Astrocyte of the cerebellum (primary cell): ENCODE measurements at regions not wholly inside any gene's neighbourhood (a gene's known extent, or its start where the extent isn't known, plus 50 kb on each side); places are given as distances from the start of the nearest gene placed in this dataset.

Experiments used
- DNase-seq: peaks from one replicate; pipeline ENCODE4 v3.0.0-alpha.2; 2011; ENCODE audit warnings: low read depth
- H3K4me3 ChIP-seq: 2 replicates; pipeline ENCODE4 v1.5.1; 2011; ENCODE audit warnings: mild to moderate bottlenecking, low read depth, low read length, moderate library complexity
- CTCF ChIP-seq: IDR thresholded peaks from 2 replicates; pipeline ENCODE4 v1.5.1; 2012; ENCODE audit warnings: low read length, low read depth, moderate library complexity, mild to moderate bottlenecking; ENCODE audit errors: missing control alignments
- in situ Hi-C: cut with HindIII; loops from 2 replicates; pipeline ENCODE4 v1.10.0; 2017; ENCODE audit warnings: low sequenced_read_pairs

- TF ChIP-seq CTCF, result no peak
- no peak for DNase-seq
- in situ Hi-C loops, result no loop called here
- no peak overlapping the region for H3K4me3 ChIP-seq
Measured at GRCh38 chr15:69548395-69549180, 96.0 kb downstream of the RPLP1 start.

- in situ Hi-C loops, result no loop called here
- no peak for DNase-seq
- no peak for TF ChIP-seq CTCF
- no peak overlapping the region for H3K4me3 ChIP-seq
Measured at GRCh38 chr15:69551391-69552056, 98.9 kb downstream of the RPLP1 start.

GRCh38 chr15:69552057-69552815 is 99.6 kb downstream of the RPLP1 start:
- no peak overlapping the region for H3K4me3 ChIP-seq
- TF ChIP-seq CTCF, result no peak
- in situ Hi-C loops, result no loop called here

GRCh38 chr15:69553686-69554085 is 101.1 kb downstream of the RPLP1 start:
- no peak overlapping the region for H3K4me3 ChIP-seq
- no peak for DNase-seq
- in situ Hi-C loops, result no loop called here
- no peak for TF ChIP-seq CTCF

More at GRCh38 chr15:69552057-69552815, 99.6 kb downstream of the RPLP1 start:
- no peak for DNase-seq

GRCh38 chr15:69554279-69554961 is 101.8 kb downstream of the RPLP1 start:
- no peak overlapping the region for H3K4me3 ChIP-seq
- no peak for TF ChIP-seq CTCF
- in situ Hi-C loops, result no loop called here
- no peak for DNase-seq

- no peak for DNase-seq
- no peak overlapping the region for H3K4me3 ChIP-seq
- in situ Hi-C loops, result no loop called here
- no peak for TF ChIP-seq CTCF
Measured at GRCh38 chr15:69555080-69555479, 102.5 kb downstream of the RPLP1 start.
